ENCODE measurements at regions not wholly inside any gene's neighbourhood (a gene's known extent, or its start where the extent isn't known, plus 50 kb on each side); places are given as distances from the start of the nearest gene placed in this dataset.

- Histone ChIP-seq H3K4me1 (ENCODE audit: control insufficient read depth, insufficient read depth, low read length, poor library complexity, severe bottlenecking) (no peaks in the 10 kb centered on the region), H3K4me3 (ENCODE audit: extremely low read depth, insufficient read depth, low read length, poor library complexity, severe bottlenecking) (no peak overlapping the region), H3K9me3 (ENCODE audit: control insufficient read depth, low read length) (no peaks in the 10 kb centered on the region), H3K27ac (ENCODE audit: low read depth, low read length, severe bottlenecking) (no peak overlapping the region), H3K36me3 (ENCODE audit: control insufficient read depth, insufficient read depth, low read length) (no peaks in the 10 kb centered on the region)
- WGBS, 2 experiments (ENCODE audit: insufficient coverage in 2 of 2), result 100% methylated on average over 2 of the region's 3 CpGs; no CpG with 5 or more reads in 1 of the 2 experiments
Measured at GRCh38 chr9:87818308-87818707, 64.4 kb upstream of the SPATA31E1 start.

GRCh38 chr9:87824216-87824875, 58.3 kb upstream of the SPATA31E1 start:
- Histone ChIP-seq H3K9me3 (ENCODE audit: control insufficient read depth, low read length) (no peaks in the 10 kb centered on the region), H3K36me3 (ENCODE audit: control insufficient read depth, insufficient read depth, low read length) (no peaks in the 10 kb centered on the region), H3K4me1 (ENCODE audit: control insufficient read depth, insufficient read depth, low read length, poor library complexity, severe bottlenecking) (peaks cover 9% of the 10 kb centered on the region), H3K4me3 (ENCODE audit: extremely low read depth, insufficient read depth, low read length, poor library complexity, severe bottlenecking) (no peak overlapping the region), H3K27ac (ENCODE audit: low read depth, low read length, severe bottlenecking) (no peak overlapping the region)
- WGBS, 2 experiments (ENCODE audit: insufficient coverage in 2 of 2), result 92 to 96% methylated on average over 24 to 30 of the region's 31 CpGs

GRCh38 chr9:87824886-87825285, 57.8 kb upstream of the SPATA31E1 start:
- Histone ChIP-seq H3K36me3 (ENCODE audit: control insufficient read depth, insufficient read depth, low read length) (no peaks in the 10 kb centered on the region), H3K4me1 (ENCODE audit: control insufficient read depth, insufficient read depth, low read length, poor library complexity, severe bottlenecking) (peaks cover 13% of the 10 kb centered on the region), H3K27ac (ENCODE audit: low read depth, low read length, severe bottlenecking) (no peak overlapping the region), H3K9me3 (ENCODE audit: control insufficient read depth, low read length) (no peaks in the 10 kb centered on the region), H3K4me3 (ENCODE audit: extremely low read depth, insufficient read depth, low read length, poor library complexity, severe bottlenecking) (no peak overlapping the region)
- WGBS, 2 experiments (ENCODE audit: insufficient coverage in 2 of 2), result 96 to 97% methylated on average over 18 to 20 of the region's 24 CpGs

- Histone ChIP-seq H3K36me3 (ENCODE audit: control insufficient read depth, insufficient read depth, low read length) (no peaks in the 10 kb centered on the region), H3K4me3 (ENCODE audit: extremely low read depth, insufficient read depth, low read length, poor library complexity, severe bottlenecking) (no peak overlapping the region), H3K27ac (ENCODE audit: low read depth, low read length, severe bottlenecking) (no peak overlapping the region), H3K9me3 (ENCODE audit: control insufficient read depth, low read length) (no peaks in the 10 kb centered on the region), H3K4me1 (ENCODE audit: control insufficient read depth, insufficient read depth, low read length, poor library complexity, severe bottlenecking) (peaks cover 13% of the 10 kb centered on the region)
Measured at GRCh38 chr9:87826331-87826730, 56.3 kb upstream of the SPATA31E1 start.

GRCh38 chr9:87827341-87827740, 55.3 kb upstream of the SPATA31E1 start:
- H3K4me3 ChIP-seq (ENCODE audit: extremely low read depth, insufficient read depth, low read length, poor library complexity, severe bottlenecking), result no peak overlapping the region
- H3K9me3 ChIP-seq (ENCODE audit: control insufficient read depth, low read length), result no peaks in the 10 kb centered on the region
- H3K27ac ChIP-seq (ENCODE audit: low read depth, low read length, severe bottlenecking), result no peak overlapping the region
- no peaks in the 10 kb centered on the region for H3K36me3 ChIP-seq (ENCODE audit: control insufficient read depth, insufficient read depth, low read length)
- peaks cover 13% of the 10 kb centered on the region for H3K4me1 ChIP-seq (ENCODE audit: control insufficient read depth, insufficient read depth, low read length, poor library complexity, severe bottlenecking)
- no CpG with 5 or more reads among the region's 2 CpGs for WGBS, 2 experiments (ENCODE audit: insufficient coverage in 2 of 2)

GRCh38 chr9:87829756-87830155, 52.9 kb upstream of the SPATA31E1 start:
- WGBS, 2 experiments (ENCODE audit: insufficient coverage in 2 of 2), result 100% methylated on average over 1 of the region's 1 CpG; no CpG with 5 or more reads in 1 of the 2 experiments
- Histone ChIP-seq H3K27ac (ENCODE audit: low read depth, low read length, severe bottlenecking) (no peak overlapping the region), H3K4me1 (ENCODE audit: control insufficient read depth, insufficient read depth, low read length, poor library complexity, severe bottlenecking) (peaks cover 13% of the 10 kb centered on the region), H3K36me3 (ENCODE audit: control insufficient read depth, insufficient read depth, low read length) (no peaks in the 10 kb centered on the region), H3K4me3 (ENCODE audit: extremely low read depth, insufficient read depth, low read length, poor library complexity, severe bottlenecking) (no peak overlapping the region), H3K9me3 (ENCODE audit: control insufficient read depth, low read length) (no peaks in the 10 kb centered on the region)

GRCh38 chr9:87830446-87830845, 52.2 kb upstream of the SPATA31E1 start:
- no peak overlapping the region for H3K4me3 ChIP-seq (ENCODE audit: extremely low read depth, insufficient read depth, low read length, poor library complexity, severe bottlenecking)
- H3K4me1 ChIP-seq (ENCODE audit: control insufficient read depth, insufficient read depth, low read length, poor library complexity, severe bottlenecking), result peaks cover 13% of the 10 kb centered on the region
- H3K27ac ChIP-seq (ENCODE audit: low read depth, low read length, severe bottlenecking), result no peak overlapping the region
- no peaks in the 10 kb centered on the region for H3K9me3 ChIP-seq (ENCODE audit: control insufficient read depth, low read length)
- H3K36me3 ChIP-seq (ENCODE audit: control insufficient read depth, insufficient read depth, low read length), result no peaks in the 10 kb centered on the region
- WGBS, 2 experiments (ENCODE audit: insufficient coverage in 2 of 2), result no CpG with 5 or more reads among the region's 3 CpGs

GRCh38 chr9:87831159-87831558, 51.5 kb upstream of the SPATA31E1 start:
- no CpG with 5 or more reads among the region's 1 CpG for WGBS, 2 experiments (ENCODE audit: insufficient coverage in 2 of 2)

More at GRCh38 chr9:87831159-87831558, 51.5 kb upstream of the SPATA31E1 start:
- H3K36me3 ChIP-seq (ENCODE audit: control insufficient read depth, insufficient read depth, low read length), result no peaks in the 10 kb centered on the region
- peaks cover 13% of the 10 kb centered on the region for H3K4me1 ChIP-seq (ENCODE audit: control insufficient read depth, insufficient read depth, low read length, poor library complexity, severe bottlenecking)
- no peak overlapping the region for H3K4me3 ChIP-seq (ENCODE audit: extremely low read depth, insufficient read depth, low read length, poor library complexity, severe bottlenecking)
- no peak overlapping the region for H3K27ac ChIP-seq (ENCODE audit: low read depth, low read length, severe bottlenecking)
- no peaks in the 10 kb centered on the region for H3K9me3 ChIP-seq (ENCODE audit: control insufficient read depth, low read length)
